ENCODE measurements at regions not wholly inside any gene's neighbourhood (a gene's known extent, or its start where the extent isn't known, plus 50 kb on each side); places are given as distances from the start of the nearest gene placed in this dataset.
A peak's percentile ranks its signal among the peaks of the same experiment; 100 is the strongest.
"Not testable (repeated sequence)": the region's sequence is repeated elsewhere in the genome, so short reads cannot be mapped to it uniquely, and the experiment has no call there.

DNA sequence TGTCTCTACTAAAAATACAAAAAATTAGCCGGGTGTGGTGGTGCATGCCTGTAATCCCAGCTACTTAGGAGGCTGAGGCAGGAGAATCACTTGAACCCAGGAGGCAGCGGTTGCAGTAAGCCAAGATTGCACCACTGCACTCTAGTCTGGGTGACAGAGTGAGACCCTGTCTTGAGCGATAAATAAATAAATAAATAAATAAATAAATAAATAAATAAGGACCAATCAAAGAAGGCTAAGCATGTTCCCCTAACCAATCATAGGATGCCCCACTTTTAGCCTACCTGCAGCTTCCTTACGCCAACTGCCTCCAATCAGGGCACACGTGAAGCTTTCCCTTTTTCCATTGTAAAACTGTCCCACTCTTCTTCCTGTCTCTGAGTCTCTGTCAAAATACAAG lies 74.2 kb upstream of the ELAC2 start:
- not testable (repeated sequence) for H3K4me1 ChIP-seq; H3K4me3 ChIP-seq; H3K27me3 ChIP-seq; H3K27ac ChIP-seq; H3K36me3 ChIP-seq; DNase-seq; H3K9me3 ChIP-seq (replicated peaks)

DNA sequence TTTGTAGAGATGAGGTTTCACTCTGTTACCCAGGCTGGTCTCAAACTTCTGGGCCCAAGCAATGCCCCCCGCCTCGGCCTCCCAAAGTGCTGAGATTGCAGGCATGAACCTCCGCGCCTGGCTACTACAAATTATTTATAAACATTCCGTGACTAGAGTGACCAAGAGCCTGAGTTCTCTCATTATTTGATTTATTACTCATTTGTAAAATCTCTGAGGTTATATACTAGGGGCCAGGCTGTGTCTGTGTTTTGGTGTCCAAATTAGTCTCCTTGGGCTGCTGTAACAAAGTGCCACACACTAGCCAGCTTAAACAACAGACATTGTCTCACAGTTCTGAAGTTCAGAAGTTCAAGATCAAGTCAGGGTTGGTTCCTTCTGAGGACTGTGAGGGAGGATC lies 70.8 kb upstream of the ELAC2 start:
- H3K4me3 ChIP-seq = no peak overlapping the region
- no peak for DNase-seq

DNA sequence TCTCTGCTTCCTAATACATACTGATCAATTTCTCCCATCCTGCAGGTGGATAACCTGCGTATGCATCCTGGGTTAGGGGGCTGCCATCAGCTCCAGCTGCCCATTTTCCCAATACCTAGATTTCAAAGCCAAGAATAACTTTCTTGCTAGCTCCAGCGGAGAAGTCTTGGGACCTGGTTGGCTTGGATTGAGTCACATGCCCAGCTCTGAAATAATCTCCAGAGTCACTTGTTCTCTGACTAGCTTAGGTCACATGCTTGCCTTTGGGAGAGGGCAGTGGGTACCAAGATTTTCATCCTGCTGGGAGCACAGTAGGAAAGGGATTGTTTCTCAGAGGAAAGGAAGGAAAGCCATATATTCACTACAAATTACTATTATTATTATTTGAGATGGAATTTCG lies 70.0 kb upstream of the ELAC2 start:
- Histone ChIP-seq H3K4me3 (no peak overlapping the region), H3K27me3 (peaks cover 11% of the 10 kb centered on the region; the same call in 1 of the 2 replicates), H3K4me1 (no peaks in the 10 kb centered on the region), H3K36me3 (no peaks in the 10 kb centered on the region), H3K9me3 (replicated peaks) (no peaks in the 10 kb centered on the region), H3K27ac (no peak overlapping the region)
- no peak for DNase-seq

More for the DNA sequence above, 70.8 kb upstream of the ELAC2 start:
- peaks cover 11% of the 10 kb centered on the region; the same call in 1 of the 2 replicates for H3K27me3 ChIP-seq
- H3K36me3 ChIP-seq = no peaks in the 10 kb centered on the region
- H3K9me3 ChIP-seq (replicated peaks) = no peaks in the 10 kb centered on the region
- H3K27ac ChIP-seq = no peak overlapping the region
- no peaks in the 10 kb centered on the region for H3K4me1 ChIP-seq

DNA sequence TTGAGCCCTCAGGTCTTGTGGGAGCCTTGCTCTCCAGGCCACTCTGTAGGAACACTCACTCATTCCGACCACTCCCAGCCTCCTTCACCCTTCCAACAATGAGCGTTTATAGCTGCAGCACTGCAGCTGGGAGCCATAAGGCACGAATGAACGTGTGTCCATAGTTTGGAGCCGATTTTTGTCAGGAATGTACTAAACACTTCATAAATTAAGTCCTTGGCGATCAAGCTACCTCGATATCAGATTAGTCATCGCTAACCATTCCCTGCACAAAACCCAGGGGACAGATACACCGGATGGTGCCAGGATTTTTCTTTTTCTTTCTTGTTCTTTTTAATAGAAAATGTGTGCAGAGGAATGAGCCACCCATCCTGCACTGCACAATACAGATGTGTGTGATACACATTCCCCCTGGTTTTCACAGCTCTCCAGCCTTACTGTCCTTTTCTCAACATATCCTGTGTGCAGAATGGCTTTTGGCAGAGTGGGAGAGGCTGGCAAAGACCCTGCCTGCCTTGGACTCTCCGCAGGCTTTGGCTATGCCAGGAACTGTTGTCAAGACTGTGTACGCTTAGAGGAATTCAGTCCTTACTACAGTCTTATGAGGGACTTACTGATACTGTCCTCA lies 68.4 kb upstream of the ELAC2 start:
- Histone ChIP-seq H3K36me3 (no peaks in the 10 kb centered on the region), H3K4me1 (no peaks in the 10 kb centered on the region), H3K27ac (no peak overlapping the region)

DNA sequence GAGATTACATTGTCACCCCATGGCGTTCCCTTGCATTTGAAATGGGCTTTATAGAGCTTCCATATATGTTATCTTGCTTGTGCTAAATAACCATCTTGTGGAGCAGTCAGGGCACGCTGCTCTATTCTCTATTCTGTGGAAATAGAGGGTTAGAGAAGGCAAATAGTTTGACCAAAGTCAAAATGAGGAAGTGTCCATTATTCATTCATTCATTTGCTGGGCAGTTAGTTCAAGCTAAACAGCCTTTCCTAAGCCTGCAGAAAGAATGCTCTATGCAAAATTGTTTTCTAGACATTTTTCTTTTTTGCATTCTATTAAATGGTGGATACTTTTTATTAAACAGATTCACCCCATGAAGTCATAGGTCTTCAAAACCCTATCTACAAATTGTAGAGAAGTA lies 67.8 kb upstream of the ELAC2 start:
- Histone ChIP-seq H3K27me3 (peaks cover 11% of the 10 kb centered on the region; the same call in 1 of the 2 replicates), H3K27ac (no peak overlapping the region), H3K4me3 (no peak overlapping the region), H3K4me1 (no peaks in the 10 kb centered on the region), H3K9me3 (replicated peaks) (no peaks in the 10 kb centered on the region), H3K36me3 (no peaks in the 10 kb centered on the region)
- no peak for DNase-seq

More for the DNA sequence above, 68.4 kb upstream of the ELAC2 start:
- Histone ChIP-seq H3K9me3 (replicated peaks) (no peaks in the 10 kb centered on the region), H3K27me3 (peaks cover 11% of the 10 kb centered on the region; the same call in 1 of the 2 replicates), H3K4me3 (no peak overlapping the region)
- no peak for DNase-seq

DNA sequence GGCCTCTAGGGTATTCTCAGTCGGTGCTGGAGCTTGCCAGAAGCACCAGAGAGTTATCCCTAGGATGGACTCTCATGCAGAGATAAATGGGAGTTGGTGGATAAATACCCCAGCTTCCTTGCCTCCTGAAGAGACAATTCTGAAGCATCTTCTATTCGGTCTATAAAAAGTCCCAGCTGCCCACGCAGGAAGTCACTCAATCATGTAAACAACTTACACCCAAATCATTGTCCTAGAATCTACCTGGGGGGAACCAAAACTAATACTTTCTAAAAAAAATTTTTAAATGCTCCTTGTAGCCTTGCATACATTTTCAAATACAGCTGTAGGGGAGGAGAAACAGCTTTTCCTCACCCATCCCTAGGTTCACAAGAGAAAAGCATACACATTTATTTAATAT lies 66.6 kb upstream of the ELAC2 start:
- Histone ChIP-seq H3K4me3 (no peak overlapping the region), H3K9me3 (replicated peaks) (no peaks in the 10 kb centered on the region), H3K36me3 (no peaks in the 10 kb centered on the region), H3K4me1 (no peaks in the 10 kb centered on the region), H3K27ac (no peak overlapping the region), H3K27me3 (peaks cover 5% of the 10 kb centered on the region; the same call in 1 of the 2 replicates)
- no peak for DNase-seq

DNA sequence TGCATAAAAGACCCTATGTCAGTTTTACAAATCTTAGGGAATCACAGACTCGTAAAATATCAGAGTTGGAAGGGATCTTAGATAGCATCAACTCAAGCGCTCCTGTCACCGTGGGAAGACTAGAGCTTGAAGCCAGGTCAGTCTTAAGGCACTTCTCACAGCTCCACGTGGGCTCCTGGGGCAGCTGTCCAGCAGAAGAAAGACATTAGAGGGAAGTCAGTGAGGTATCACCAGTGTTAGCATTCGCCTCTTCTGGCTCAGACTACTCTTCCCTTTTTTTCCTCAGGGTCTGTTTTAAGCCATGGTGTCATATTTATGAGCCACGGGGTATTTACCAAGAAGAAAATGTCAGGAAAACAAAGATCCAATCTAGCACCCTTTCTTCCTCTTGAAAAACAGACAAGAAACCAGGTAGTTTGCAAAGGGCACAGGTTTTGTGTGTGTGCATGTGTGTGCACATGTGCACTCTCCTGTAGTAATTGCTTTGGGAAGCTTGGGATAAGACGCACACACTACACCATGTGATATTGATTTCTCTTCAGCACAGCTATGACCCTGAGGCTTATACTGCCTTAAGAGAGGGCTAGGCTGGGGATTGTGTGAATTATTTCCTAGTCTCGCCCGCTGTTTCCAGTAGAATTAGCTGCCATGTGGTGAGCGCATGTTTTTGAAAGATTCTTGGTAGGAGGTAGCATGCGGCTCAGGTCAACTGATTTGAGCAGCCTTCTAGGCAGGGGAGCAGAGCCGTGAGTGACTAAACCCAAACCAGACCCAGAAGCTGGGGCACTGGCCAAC lies 61.0 kb upstream of the ELAC2 start:
- Histone ChIP-seq H3K4me1 (no peaks in the 10 kb centered on the region), H3K36me3 (no peaks in the 10 kb centered on the region), H3K27ac (no peak overlapping the region), H3K4me3 (no peak overlapping the region), H3K9me3 (replicated peaks) (no peaks in the 10 kb centered on the region), H3K27me3 (no peaks in the 10 kb centered on the region; the same call in 1 of the 2 replicates)
- no peak for DNase-seq

DNA sequence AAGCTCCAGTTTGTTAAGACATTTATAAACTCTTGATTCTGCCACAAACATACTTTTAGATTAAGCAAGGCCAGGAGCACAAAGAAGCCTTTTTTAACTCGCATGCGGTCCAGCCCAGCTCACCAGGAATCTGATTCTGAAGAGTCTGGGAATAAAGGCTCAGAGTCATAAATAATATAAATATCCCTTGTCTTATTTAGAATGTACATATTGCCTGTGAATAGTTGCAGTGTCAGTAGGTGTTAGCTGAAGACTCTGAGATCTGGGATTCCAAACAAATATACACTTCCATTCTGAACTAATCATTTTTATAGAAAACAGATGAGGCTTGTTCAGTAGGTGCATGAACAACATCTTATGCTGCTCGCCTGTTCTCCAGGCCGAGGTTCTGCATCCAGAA lies 59.1 kb upstream of the ELAC2 start:
- H3K9me3 ChIP-seq (replicated peaks) = no peaks in the 10 kb centered on the region
- DNase-seq = no peak
- H3K36me3 ChIP-seq = no peaks in the 10 kb centered on the region
- H3K4me3 ChIP-seq = no peak overlapping the region
- no peaks in the 10 kb centered on the region; the same call in 1 of the 2 replicates for H3K27me3 ChIP-seq
- no peaks in the 10 kb centered on the region for H3K4me1 ChIP-seq
- no peak overlapping the region for H3K27ac ChIP-seq

DNA sequence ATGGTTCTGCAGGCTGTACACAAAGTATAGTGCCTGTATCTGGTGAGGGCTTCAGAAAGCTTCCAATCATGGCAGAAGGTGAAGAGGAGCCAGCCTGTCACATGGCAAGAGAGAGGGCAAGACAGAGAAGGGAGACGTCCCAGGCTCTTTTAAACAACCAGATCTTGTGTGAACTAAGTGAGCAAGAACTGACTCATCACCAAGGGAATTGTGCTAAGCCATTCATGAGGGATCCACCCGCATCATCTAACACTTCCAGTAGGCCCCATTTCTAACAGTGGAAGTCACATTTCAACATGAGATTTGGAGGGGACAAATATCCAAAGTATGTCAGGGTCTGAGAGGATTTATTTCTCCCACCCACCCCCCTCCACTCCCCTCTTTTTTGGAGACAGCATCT lies 56.2 kb upstream of the ELAC2 start:
- Histone ChIP-seq H3K27ac (no peak overlapping the region), H3K9me3 (replicated peaks) (no peaks in the 10 kb centered on the region), H3K4me1 (no peaks in the 10 kb centered on the region), H3K4me3 (no peak overlapping the region), H3K27me3 (no peaks in the 10 kb centered on the region), H3K36me3 (no peaks in the 10 kb centered on the region)
- DNase-seq = peak in 1 of 2 experiments; percentile 23

DNA sequence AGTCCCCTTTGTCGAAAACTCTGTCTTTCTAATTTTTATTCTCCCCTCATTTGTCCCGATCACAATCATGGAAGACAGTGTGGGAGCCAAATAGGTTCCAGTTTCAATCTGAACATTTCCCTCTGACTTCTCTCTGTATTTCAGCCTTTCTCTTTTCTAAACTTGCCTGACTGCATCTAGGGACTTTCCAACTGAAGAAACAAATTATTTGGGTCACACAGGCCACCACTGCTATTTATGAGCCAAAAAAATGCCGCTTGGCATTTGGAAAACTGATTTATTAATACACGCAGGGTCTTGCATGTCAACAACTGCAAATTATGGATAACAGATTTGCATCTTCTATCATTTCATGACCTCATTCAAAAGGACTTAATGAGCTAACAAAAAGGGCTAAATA lies 55.2 kb upstream of the ELAC2 start:
- no peak overlapping the region for H3K27ac ChIP-seq
- no peaks in the 10 kb centered on the region for H3K9me3 ChIP-seq (replicated peaks)
- DNase-seq = no peak
- no peaks in the 10 kb centered on the region for H3K36me3 ChIP-seq
- H3K27me3 ChIP-seq = no peaks in the 10 kb centered on the region
- no peak overlapping the region for H3K4me3 ChIP-seq
- no peaks in the 10 kb centered on the region for H3K4me1 ChIP-seq

DNA sequence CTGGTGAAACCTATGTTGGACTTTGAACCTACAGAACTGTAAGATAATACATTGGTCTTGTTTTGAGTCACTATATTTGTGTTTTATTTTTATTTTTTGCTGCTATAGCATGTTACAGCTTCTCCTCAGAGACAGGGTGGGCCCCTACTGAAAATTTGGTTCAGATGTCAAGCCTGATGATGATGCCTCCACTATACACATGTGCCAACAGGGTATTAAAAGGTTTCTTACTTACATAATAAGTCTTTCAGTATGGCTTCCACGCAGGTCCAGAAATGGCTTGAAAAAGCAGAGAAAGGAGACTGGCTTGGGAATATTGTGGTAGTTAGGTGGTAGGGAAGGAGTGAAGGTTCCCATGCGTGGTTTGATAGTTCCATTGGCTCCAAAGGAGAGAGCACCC lies 52.9 kb upstream of the ELAC2 start:
- no peaks in the 10 kb centered on the region for H3K4me1 ChIP-seq
- H3K27ac ChIP-seq = no peak overlapping the region
- H3K9me3 ChIP-seq (replicated peaks) = no peaks in the 10 kb centered on the region
- no peak overlapping the region for H3K4me3 ChIP-seq
- H3K36me3 ChIP-seq = no peaks in the 10 kb centered on the region
- H3K27me3 ChIP-seq = no peaks in the 10 kb centered on the region
- no peak for DNase-seq

DNA sequence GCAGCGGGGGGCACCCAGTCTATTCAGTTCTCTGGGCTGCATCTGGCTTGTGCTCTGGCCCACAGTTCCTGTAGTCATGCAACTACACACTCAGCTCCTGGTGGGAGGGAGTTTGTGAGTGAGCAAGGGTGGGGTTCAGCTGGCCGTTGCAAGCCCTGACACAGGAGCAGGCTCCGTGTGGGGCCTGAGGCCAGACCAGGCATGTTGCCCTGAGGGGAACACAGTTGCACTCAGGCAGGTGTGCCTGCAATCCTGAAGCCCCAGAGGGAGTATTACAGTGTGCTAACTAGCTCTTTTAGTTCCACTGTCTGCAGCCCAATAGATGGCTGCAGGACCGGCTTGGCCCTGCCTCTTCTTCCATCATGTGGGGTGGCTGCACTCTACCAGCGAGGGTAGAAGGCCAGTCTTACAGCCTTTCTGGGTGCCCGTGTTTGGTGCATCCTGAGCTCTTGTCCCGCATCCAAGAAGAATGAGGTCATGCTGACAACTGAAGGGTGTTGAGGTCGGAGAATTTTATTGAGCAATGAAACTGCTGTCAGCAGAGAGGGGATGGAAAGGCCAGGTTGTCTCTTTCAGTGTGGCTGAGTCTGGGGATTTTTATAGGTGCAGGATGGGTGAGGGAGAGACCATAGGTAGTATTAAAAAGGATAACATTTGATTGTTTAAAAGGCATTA lies 49.9 kb upstream of the ELAC2 start:
- peak; percentile 50 to 51 for DNase-seq
- Histone ChIP-seq H3K27me3 (no peaks in the 10 kb centered on the region), H3K4me3 (no peak overlapping the region), H3K4me1 (peaks cover 3% of the 10 kb centered on the region; the same call in 1 of the 2 replicates), H3K9me3 (replicated peaks) (no peaks in the 10 kb centered on the region), H3K36me3 (no peaks in the 10 kb centered on the region), H3K27ac (no peak overlapping the region)
